Osteoblast (primary cell): ENCODE measurements at regions not wholly inside any gene's neighbourhood (a gene's known extent, or its start where the extent isn't known, plus 50 kb on each side); places are given as distances from the start of the nearest gene placed in this dataset.

ENCODE experiments used
- DNase-seq: peaks from one replicate; pipeline ENCODE4 v3.0.0; 2011; ENCODE audit warnings: low spot score, mixed read lengths; ENCODE audit not compliant: insufficient read length; ENCODE audit errors: missing footprints
- H2AFZ ChIP-seq: 2 replicates; pipeline ENCODE4 v1.6.0; 2011; ENCODE audit warnings: mild to moderate bottlenecking, low read length
- H3K27ac ChIP-seq: 2 replicates; pipeline ENCODE4 v1.5.1; 2011; ENCODE audit warnings: mild to moderate bottlenecking, low read depth, low read length, moderate library complexity
- H3K27me3 ChIP-seq: 2 replicates; pipeline ENCODE4 v1.6.0; 2012; ENCODE audit warnings: mild to moderate bottlenecking, control low read depth, inconsistent platforms, low read length, moderate library complexity; ENCODE audit not compliant: insufficient read depth
- H3K36me3 ChIP-seq: 2 replicates; pipeline ENCODE4 v1.5.1; 2011; ENCODE audit warnings: mild to moderate bottlenecking, low read length, control low read depth, moderate library complexity; ENCODE audit not compliant: insufficient read depth
- H3K4me1 ChIP-seq: 2 replicates; pipeline ENCODE4 v1.5.1; 2011; ENCODE audit warnings: mild to moderate bottlenecking, low read length, control low read depth, moderate library complexity; ENCODE audit not compliant: insufficient read depth
- H3K4me2 ChIP-seq: 2 replicates; pipeline ENCODE4 v1.6.0; 2011; ENCODE audit warnings: mild to moderate bottlenecking, low read length; ENCODE audit not compliant: insufficient read depth
- H3K4me3 ChIP-seq: fragments of 200-600 bp; sonication (generic); 3 replicates; pipeline ENCODE4 v1.5.1; 2012; ENCODE audit warnings: mild to moderate bottlenecking, low read length, inconsistent platforms; ENCODE audit not compliant: insufficient read depth
- H3K79me2 ChIP-seq: 2 replicates; pipeline ENCODE4 v1.6.0; 2012; ENCODE audit warnings: mild to moderate bottlenecking, low read length, control low read depth, inconsistent platforms; ENCODE audit not compliant: insufficient read depth
- H3K9me3 ChIP-seq: 2 replicates; pipeline ENCODE4 v1.5.1; 2011; ENCODE audit warnings: low read depth, low read length, control low read depth
- H4K20me1 ChIP-seq: 2 replicates; pipeline ENCODE4 v1.6.0; 2012; ENCODE audit warnings: mild to moderate bottlenecking, low read length, control low read depth; ENCODE audit not compliant: insufficient read depth
- CTCF ChIP-seq: IDR thresholded peaks from 2 replicates; pipeline ENCODE4 v1.5.1; 2011; ENCODE audit warnings: mild to moderate bottlenecking, low read depth, low read length, moderate library complexity; ENCODE audit errors: extremely low read depth

- Histone ChIP-seq H3K9me3 (no peaks in the 10 kb centered on the region), H3K36me3 (no peaks in the 10 kb centered on the region), H3K27ac (no peak overlapping the region), H3K4me1 (no peaks in the 10 kb centered on the region), H4K20me1 (no peaks in the 10 kb centered on the region), H3K27me3 (no peaks in the 10 kb centered on the region), H2AFZ (no peak overlapping the region), H3K4me2 (no peak overlapping the region), H3K79me2 (no peaks in the 10 kb centered on the region), H3K4me3 (no peak overlapping the region)
- DNase-seq = no peak
- TF ChIP-seq CTCF = no peak
Measured at GRCh38 chr6:78623554-78623953, 243.8 kb upstream of the IRAK1BP1 start.

GRCh38 chr6:78629154-78629721 is 238.1 kb upstream of the IRAK1BP1 start:
- H3K9me3 ChIP-seq = no peaks in the 10 kb centered on the region
- TF ChIP-seq CTCF = no peak
- no peaks in the 10 kb centered on the region for H3K36me3 ChIP-seq
- peaks cover 2% of the 10 kb centered on the region for H3K4me1 ChIP-seq
- peak overlapping the region; percentile 8 for H3K27ac ChIP-seq
- H3K79me2 ChIP-seq = no peaks in the 10 kb centered on the region
- H2AFZ ChIP-seq = peak overlapping the region; percentile 96
- no peaks in the 10 kb centered on the region for H4K20me1 ChIP-seq
- peak; percentile 76 for DNase-seq
- H3K4me3 ChIP-seq = peak overlapping the region; percentile 74
- peak overlapping the region; percentile 88 for H3K4me2 ChIP-seq
- no peaks in the 10 kb centered on the region for H3K27me3 ChIP-seq

- H3K79me2 ChIP-seq = no peaks in the 10 kb centered on the region
- no peak for DNase-seq
- peak overlapping the region; percentile 74 for H3K4me3 ChIP-seq
- H3K27ac ChIP-seq = no peak overlapping the region
- no peaks in the 10 kb centered on the region for H3K36me3 ChIP-seq
- H3K9me3 ChIP-seq = no peaks in the 10 kb centered on the region
- no peaks in the 10 kb centered on the region for H3K27me3 ChIP-seq
- H3K4me2 ChIP-seq = peak overlapping the region; percentile 88
- H3K4me1 ChIP-seq = peaks cover 2% of the 10 kb centered on the region
- no peaks in the 10 kb centered on the region for H4K20me1 ChIP-seq
- no peak for TF ChIP-seq CTCF
- peak overlapping the region; percentile 96 for H2AFZ ChIP-seq
Measured at GRCh38 chr6:78629836-78630235, 237.5 kb upstream of the IRAK1BP1 start.

GRCh38 chr6:78631976-78632375 is 235.4 kb upstream of the IRAK1BP1 start:
- TF ChIP-seq CTCF = no peak
- H3K4me2 ChIP-seq = no peak overlapping the region
- no peak overlapping the region for H2AFZ ChIP-seq
- no peaks in the 10 kb centered on the region for H4K20me1 ChIP-seq
- no peaks in the 10 kb centered on the region for H3K27me3 ChIP-seq
- no peaks in the 10 kb centered on the region for H3K9me3 ChIP-seq
- peaks cover 2% of the 10 kb centered on the region for H3K4me1 ChIP-seq
- H3K4me3 ChIP-seq = no peak overlapping the region
- no peak for DNase-seq
- no peak overlapping the region for H3K27ac ChIP-seq
- H3K36me3 ChIP-seq = no peaks in the 10 kb centered on the region
- no peaks in the 10 kb centered on the region for H3K79me2 ChIP-seq
